ENCODE measurements at regions not wholly inside any gene's neighbourhood (a gene's known extent, or its start where the extent isn't known, plus 50 kb on each side); places are given as distances from the start of the nearest gene placed in this dataset.

GRCh38 chr14:84750763-84751554 lies 779.0 kb upstream of the FLRT2 start:
- TF ChIP-seq POLR2A (IDR thresholded peaks at IDR 0.05) (no peak), CTCF (IDR thresholded peaks at IDR 0.05) (no peak)
